ENCODE measurements at regions not wholly inside any gene's neighbourhood (a gene's known extent, or its start where the extent isn't known, plus 50 kb on each side); places are given as distances from the start of the nearest gene placed in this dataset.

- no peak overlapping the region for H3K27ac ChIP-seq
- H3K9me3 ChIP-seq: no peaks in the 10 kb centered on the region
- no peak for ATAC-seq
- intact Hi-C loops (cut with DNase I): no loop called here
- H3K4me1 ChIP-seq: peaks cover 4% of the 10 kb centered on the region
- H3K4me3 ChIP-seq: no peak overlapping the region
- TF ChIP-seq CTCF (IDR thresholded peaks at IDR 0.05) (no peak), POLR2A (IDR thresholded peaks at IDR 0.05) (no peak)
- WGBS, 2 donors: 89 to 92% methylated on average over 7 of the region's 7 CpGs
- no peaks in the 10 kb centered on the region for H3K36me3 ChIP-seq (replicated peaks in 1 of 2; ENCODE audit: insufficient read depth in 1 of 2, low read depth in 2 of 2)
- no peak for DNase-seq
- no peaks in the 10 kb centered on the region for H3K27me3 ChIP-seq
Observed at GRCh38 chr1:244989813-244990212, 125.5 kb upstream of the HNRNPU start.

- Histone ChIP-seq H3K9me3 (no peaks in the 10 kb centered on the region), H3K27ac (no peak overlapping the region), H3K27me3 (no peaks in the 10 kb centered on the region), H3K36me3 (replicated peaks in 1 of 2; ENCODE audit: insufficient read depth in 1 of 2, low read depth in 2 of 2) (no peaks in the 10 kb centered on the region), H3K4me3 (no peak overlapping the region), H3K4me1 (no peaks in the 10 kb centered on the region)
- WGBS, 2 donors: 93 to 96% methylated on average over 2 of the region's 2 CpGs
- DNase-seq: no peak
- TF ChIP-seq POLR2A (IDR thresholded peaks at IDR 0.05): no peak
- no peak for TF ChIP-seq CTCF (IDR thresholded peaks at IDR 0.05)
- ATAC-seq: no peak
- intact Hi-C loops (cut with DNase I): no loop called here
Observed at GRCh38 chr1:244988521-244988920, 124.2 kb upstream of the HNRNPU start.

GRCh38 chr1:244980605-244981004, 116.3 kb upstream of the HNRNPU start:
- H3K9me3 ChIP-seq: no peaks in the 10 kb centered on the region
- no peak overlapping the region for H3K27ac ChIP-seq
- DNase-seq (no peak), ATAC-seq (no peak)
- no peaks in the 10 kb centered on the region for H3K4me1 ChIP-seq
- intact Hi-C loops (cut with DNase I): no loop called here
- WGBS, 2 donors: 84 to 91% methylated on average over 7 of the region's 7 CpGs
- TF ChIP-seq CTCF (IDR thresholded peaks at IDR 0.05) (no peak), POLR2A (IDR thresholded peaks at IDR 0.05) (no peak)
- H3K4me3 ChIP-seq: no peak overlapping the region
- no peaks in the 10 kb centered on the region for H3K36me3 ChIP-seq (replicated peaks in 1 of 2; ENCODE audit: insufficient read depth in 1 of 2, low read depth in 2 of 2)
- peaks cover 0 to 4% of the 10 kb centered on the region in 2 donors for H3K27me3 ChIP-seq

- TF ChIP-seq CTCF (IDR thresholded peaks at IDR 0.05) (no peak), POLR2A (IDR thresholded peaks at IDR 0.05) (no peak)
- Histone ChIP-seq H3K9me3 (no peaks in the 10 kb centered on the region), H3K4me3 (no peak overlapping the region), H3K4me1 (peaks cover 7% of the 10 kb centered on the region), H3K27me3 (peaks cover 0 to 4% of the 10 kb centered on the region in 2 donors), H3K27ac (no peak overlapping the region), H3K36me3 (replicated peaks in 1 of 2; ENCODE audit: insufficient read depth in 1 of 2, low read depth in 2 of 2) (no peaks in the 10 kb centered on the region)
- DNase-seq (no peak), ATAC-seq (no peak)
- intact Hi-C loops (cut with DNase I): loop anchor here (10.0 kb wide), 1 partner anchor 100 kb away; no protein-coding TSS in a partner anchor
- 95 to 97% methylated on average over 8 of the region's 8 CpGs for WGBS, 2 donors
Observed at GRCh38 chr1:244974550-244974949, 110.2 kb upstream of the HNRNPU start.

GRCh38 chr1:244974106-244974505, 109.8 kb upstream of the HNRNPU start:
- DNase-seq: no peak

More at GRCh38 chr1:244974106-244974505, 109.8 kb upstream of the HNRNPU start:
- intact Hi-C loops (cut with DNase I): loop anchor here (10.0 kb wide), 1 partner anchor 99 kb away; no protein-coding TSS in a partner anchor
- WGBS, 2 donors: 73 to 75% methylated on average over 2 of the region's 2 CpGs
- Histone ChIP-seq H3K9me3 (no peaks in the 10 kb centered on the region), H3K27ac (no peak overlapping the region), H3K4me1 (peaks cover 9% of the 10 kb centered on the region), H3K36me3 (replicated peaks in 1 of 2; ENCODE audit: insufficient read depth in 1 of 2, low read depth in 2 of 2) (no peaks in the 10 kb centered on the region), H3K4me3 (no peak overlapping the region), H3K27me3 (peaks cover 0 to 4% of the 10 kb centered on the region in 2 donors)
- no peak for TF ChIP-seq POLR2A (IDR thresholded peaks at IDR 0.05)
- TF ChIP-seq CTCF (IDR thresholded peaks at IDR 0.05): no peak
- ATAC-seq: no peak

Data from body of pancreas (tissue), 4 donors.